ENCODE measurements at regions not wholly inside any gene's neighbourhood (a gene's known extent, or its start where the extent isn't known, plus 50 kb on each side); places are given as distances from the start of the nearest gene placed in this dataset.
A peak's percentile ranks its signal among the peaks of the same experiment; 100 is the strongest.

GRCh38 chr2:104656571-104657163 is 197.2 kb upstream of the POU3F3 start:
- H4K20me1 ChIP-seq (ENCODE audit: control insufficient read depth, insufficient read depth, insufficient read length): no peaks in the 10 kb centered on the region
- no peaks in the 10 kb centered on the region for H3K9me3 Mint-ChIP-seq
- no peak overlapping the region for H3K4ac ChIP-seq (ENCODE audit: low read depth, low read length)
- DNase-seq: no peak
- H3K23ac ChIP-seq (ENCODE audit: insufficient read length, low read depth, low read length): no peak overlapping the region
- no peak overlapping the region for H3K18ac ChIP-seq (ENCODE audit: insufficient read length, low read depth, low read length)
- H3K27ac Mint-ChIP-seq: no peak overlapping the region
- H3K23me2 ChIP-seq (ENCODE audit: insufficient read length, low read depth, low read length, poor library complexity, severe bottlenecking): peaks cover 8% of the 10 kb centered on the region
- H4K5ac ChIP-seq (ENCODE audit: insufficient read length, low read depth, low read length): no peak overlapping the region
- TF ChIP-seq CTCF (conservative IDR thresholded peaks at IDR 0.05): no peak
- no peak overlapping the region; a peak in 1 of 5 replicates for H3K4me3 Mint-ChIP-seq
- H3K9ac ChIP-seq (ENCODE audit: extremely low read depth, insufficient read length, low read length): no peak overlapping the region
- no peak overlapping the region for H3K14ac ChIP-seq (ENCODE audit: insufficient read depth, low read length)
- H3K27ac ChIP-seq (ENCODE audit: insufficient read length, low read depth, low read length): no peak overlapping the region
- no peak overlapping the region for H2BK12ac ChIP-seq (ENCODE audit: insufficient read length, low read depth, low read length)
- H3K79me2 ChIP-seq (ENCODE audit: insufficient read depth, low read length): no peaks in the 10 kb centered on the region
- no CpG with 5 or more reads among the region's 20 CpGs for WGBS (ENCODE audit: extremely low coverage, insufficient read length, low lambda C conversion rate)
- no peak overlapping the region for H4K91ac ChIP-seq (ENCODE audit: insufficient read length, low read depth, low read length)
- peaks cover 31 to 35% of the 10 kb centered on the region in 2 experiments for H3K4me1 Mint-ChIP-seq
- no peak overlapping the region for H3T11ph ChIP-seq (ENCODE audit: low read length)
- H3K4me1 ChIP-seq (ENCODE audit: insufficient read depth, low read length): peaks cover 10% of the 10 kb centered on the region; the same call in 1 of the 2 replicates
- no peak overlapping the region for H4K8ac ChIP-seq (replicated peaks; ENCODE audit: insufficient read length, low read depth, low read length)
- H2BK5ac ChIP-seq (ENCODE audit: insufficient read length, low read length): no peak overlapping the region
- no peaks in the 10 kb centered on the region; the same call in 1 of the 2 replicates for H3K27me3 ChIP-seq (ENCODE audit: insufficient read depth, low read length)
- peaks cover 32% of the 10 kb centered on the region for H3K27me3 Mint-ChIP-seq (ENCODE audit: low read depth)
- no peaks in the 10 kb centered on the region for H3K79me1 ChIP-seq (ENCODE audit: insufficient read depth, low read depth, low read length, poor library complexity, severe bottlenecking)
- no peak overlapping the region for H2BK15ac ChIP-seq (ENCODE audit: low read depth, low read length)
- H2BK120ac ChIP-seq (ENCODE audit: low read depth, low read length, poor library complexity, severe bottlenecking): no peak overlapping the region
- no peak overlapping the region for H2AFZ ChIP-seq (ENCODE audit: low read length)
- no peaks in the 10 kb centered on the region for H3K36me3 Mint-ChIP-seq (ENCODE audit: insufficient read depth in 1 of 3, low read depth in 3 of 3)
- H3K56ac ChIP-seq (ENCODE audit: insufficient read length, low read depth, low read length): no peak overlapping the region
- H3K9me3 ChIP-seq (ENCODE audit: control insufficient read depth, low read depth, low read length): no peaks in the 10 kb centered on the region
- H3K4me2 ChIP-seq (ENCODE audit: insufficient read depth, insufficient read length, low read length): peak overlapping the region; percentile 48
- no peak overlapping the region for H2BK20ac ChIP-seq (ENCODE audit: low read depth, low read length, poor library complexity, severe bottlenecking)
- H2AK5ac ChIP-seq (ENCODE audit: insufficient read length, low read length): no peak overlapping the region

All from H9 (cell line).